ENCODE measurements at regions not wholly inside any gene's neighbourhood (a gene's known extent, or its start where the extent isn't known, plus 50 kb on each side); places are given as distances from the start of the nearest gene placed in this dataset.

- Histone ChIP-seq H3K27me3 (ENCODE audit: insufficient read depth, low read length) (no peaks in the 10 kb centered on the region), H3T11ph (ENCODE audit: low read length) (no peak overlapping the region), H2BK5ac (ENCODE audit: insufficient read length, low read length) (no peak overlapping the region), H3K23me2 (ENCODE audit: insufficient read length, low read depth, low read length, poor library complexity, severe bottlenecking) (no peaks in the 10 kb centered on the region), H2BK120ac (ENCODE audit: low read depth, low read length, poor library complexity, severe bottlenecking) (no peak overlapping the region), H3K79me1 (ENCODE audit: insufficient read depth, low read depth, low read length, poor library complexity, severe bottlenecking) (no peaks in the 10 kb centered on the region), H3K23ac (ENCODE audit: insufficient read length, low read depth, low read length) (no peak overlapping the region), H3K9me3 (ENCODE audit: control insufficient read depth, low read depth, low read length) (no peaks in the 10 kb centered on the region), H3K4me2 (ENCODE audit: insufficient read depth, insufficient read length, low read length) (no peak overlapping the region), H3K9ac (ENCODE audit: extremely low read depth, insufficient read length, low read length) (no peak overlapping the region), H3K27ac (ENCODE audit: insufficient read length, low read depth, low read length) (no peak overlapping the region), H4K8ac (replicated peaks; ENCODE audit: insufficient read length, low read depth, low read length) (no peak overlapping the region), H2AK5ac (ENCODE audit: insufficient read length, low read length) (no peak overlapping the region), H2BK15ac (ENCODE audit: low read depth, low read length) (no peak overlapping the region), H4K91ac (ENCODE audit: insufficient read length, low read depth, low read length) (no peak overlapping the region), H3K18ac (ENCODE audit: insufficient read length, low read depth, low read length) (no peak overlapping the region), H2AFZ (ENCODE audit: low read length) (no peak overlapping the region), H3K79me2 (ENCODE audit: insufficient read depth, low read length) (no peaks in the 10 kb centered on the region), H4K20me1 (ENCODE audit: control insufficient read depth, insufficient read depth, insufficient read length) (no peaks in the 10 kb centered on the region), H3K56ac (ENCODE audit: insufficient read length, low read depth, low read length) (no peak overlapping the region), H2BK12ac (ENCODE audit: insufficient read length, low read depth, low read length) (no peak overlapping the region), H3K4me1 (ENCODE audit: insufficient read depth, low read length) (peaks cover 7% of the 10 kb centered on the region), H3K14ac (ENCODE audit: insufficient read depth, low read length) (no peak overlapping the region), H2BK20ac (ENCODE audit: low read depth, low read length, poor library complexity, severe bottlenecking) (no peak overlapping the region), H4K5ac (ENCODE audit: insufficient read length, low read depth, low read length) (no peak overlapping the region), H3K4ac (ENCODE audit: low read depth, low read length) (no peak overlapping the region)
- Mint-ChIP-seq H3K9me3 (no peaks in the 10 kb centered on the region), H3K4me1 (peaks cover 39 to 43% of the 10 kb centered on the region in 2 experiments), H3K4me3 (no peak overlapping the region), H3K27ac (no peak overlapping the region), H3K36me3 (ENCODE audit: insufficient read depth in 1 of 3, low read depth in 3 of 3) (no peaks in the 10 kb centered on the region), H3K27me3 (ENCODE audit: low read depth) (no peaks in the 10 kb centered on the region)
- TF ChIP-seq, protein P1, sequence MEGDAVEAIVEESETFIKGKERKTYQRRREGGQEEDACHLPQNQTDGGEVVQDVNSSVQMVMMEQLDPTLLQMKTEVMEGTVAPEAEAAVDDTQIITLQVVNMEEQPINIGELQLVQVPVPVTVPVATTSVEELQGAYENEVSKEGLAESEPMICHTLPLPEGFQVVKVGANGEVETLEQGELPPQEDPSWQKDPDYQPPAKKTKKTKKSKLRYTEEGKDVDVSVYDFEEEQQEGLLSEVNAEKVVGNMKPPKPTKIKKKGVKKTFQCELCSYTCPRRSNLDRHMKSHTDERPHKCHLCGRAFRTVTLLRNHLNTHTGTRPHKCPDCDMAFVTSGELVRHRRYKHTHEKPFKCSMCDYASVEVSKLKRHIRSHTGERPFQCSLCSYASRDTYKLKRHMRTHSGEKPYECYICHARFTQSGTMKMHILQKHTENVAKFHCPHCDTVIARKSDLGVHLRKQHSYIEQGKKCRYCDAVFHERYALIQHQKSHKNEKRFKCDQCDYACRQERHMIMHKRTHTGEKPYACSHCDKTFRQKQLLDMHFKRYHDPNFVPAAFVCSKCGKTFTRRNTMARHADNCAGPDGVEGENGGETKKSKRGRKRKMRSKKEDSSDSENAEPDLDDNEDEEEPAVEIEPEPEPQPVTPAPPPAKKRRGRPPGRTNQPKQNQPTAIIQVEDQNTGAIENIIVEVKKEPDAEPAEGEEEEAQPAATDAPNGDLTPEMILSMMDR (conservative IDR thresholded peaks at IDR 0.05) = no peak
- DNase-seq = no peak
- WGBS (ENCODE audit: extremely low coverage, insufficient read length, low lambda C conversion rate) = no CpG with 5 or more reads among the region's 7 CpGs
These were observed 107.8 kb downstream of the TFAP2A start for GRCh38 chr6:10307028-10307427.

All from H9 (cell line).